22Rv1 (cell line): ENCODE measurements at regions not wholly inside any gene's neighbourhood (a gene's known extent, or its start where the extent isn't known, plus 50 kb on each side); places are given as distances from the start of the nearest gene placed in this dataset.
"Not testable (repeated sequence)": the region's sequence is repeated elsewhere in the genome, so short reads cannot be mapped to it uniquely, and the experiment has no call there.

Source experiments
- CTCF ChIP-seq: fragments of 450-650 bp; IDR thresholded peaks from 2 replicates; pipeline ENCODE4 v1.5.1; 2017; ENCODE audit warnings: mild to moderate bottlenecking
- ZFX ChIP-seq: fragments of 450-650 bp; IDR thresholded peaks from 2 replicates; pipeline ENCODE4 v1.6.1; 2017; ENCODE audit warnings: antibody characterized with exemption, borderline replicate concordance

- not testable (repeated sequence) for TF ChIP-seq CTCF, ZFX
Measured at GRCh38 chr2:87500421-87500820, 247.5 kb upstream of the PLGLB2 start.
